ENCODE measurements at regions not wholly inside any gene's neighbourhood (a gene's known extent, or its start where the extent isn't known, plus 50 kb on each side); places are given as distances from the start of the nearest gene placed in this dataset.

GRCh38 chr5:125834438-125835115 is 588.6 kb upstream of the GRAMD2B start:
- DNase-seq: no peak

- no peak for DNase-seq
These were observed 587.7 kb upstream of the GRAMD2B start for GRCh38 chr5:125835293-125836172.

- no peak for DNase-seq
These were observed 587.0 kb upstream of the GRAMD2B start for GRCh38 chr5:125836256-125836655.

GRCh38 chr5:125837866-125838265 is 585.3 kb upstream of the GRAMD2B start:
- no peak for DNase-seq

GRCh38 chr5:125847561-125847960 is 575.6 kb upstream of the GRAMD2B start:
- DNase-seq: no peak

- no peak for DNase-seq
These were observed 574.5 kb upstream of the GRAMD2B start for GRCh38 chr5:125848751-125849150.

GRCh38 chr5:125856949-125857348 is 566.3 kb upstream of the GRAMD2B start:
- no peak for DNase-seq

- no peak for DNase-seq
These were observed 559.6 kb upstream of the GRAMD2B start for GRCh38 chr5:125863579-125863978.

GRCh38 chr5:125865166-125865815 is 557.9 kb upstream of the GRAMD2B start:
- no peak for DNase-seq

- DNase-seq: no peak
These were observed 555.2 kb upstream of the GRAMD2B start for GRCh38 chr5:125868036-125868435.

GRCh38 chr5:125870256-125870655 is 553.0 kb upstream of the GRAMD2B start:
- DNase-seq: no peak

GRCh38 chr5:125874057-125874456 is 549.2 kb upstream of the GRAMD2B start:
- no peak for DNase-seq

GRCh38 chr5:125874717-125875116 is 548.5 kb upstream of the GRAMD2B start:
- no peak for DNase-seq

GRCh38 chr5:125877248-125877647 is 546.0 kb upstream of the GRAMD2B start:
- no peak for DNase-seq

- DNase-seq: no peak
These were observed 541.1 kb upstream of the GRAMD2B start for GRCh38 chr5:125882061-125882460.

GRCh38 chr5:125883223-125883622 is 540.0 kb upstream of the GRAMD2B start:
- DNase-seq: no peak

- DNase-seq: no peak
These were observed 534.9 kb upstream of the GRAMD2B start for GRCh38 chr5:125888358-125888757.

- DNase-seq: no peak
These were observed 532.7 kb upstream of the GRAMD2B start for GRCh38 chr5:125890511-125890931.

- no peak for DNase-seq
These were observed 532.0 kb upstream of the GRAMD2B start for GRCh38 chr5:125891061-125891725.

- no peak for DNase-seq
These were observed 528.8 kb upstream of the GRAMD2B start for GRCh38 chr5:125894383-125894782.

- DNase-seq: no peak
These were observed 526.8 kb upstream of the GRAMD2B start for GRCh38 chr5:125896368-125896767.

- DNase-seq: no peak
These were observed 526.1 kb upstream of the GRAMD2B start for GRCh38 chr5:125897089-125897488.

GRCh38 chr5:125898851-125899405 is 524.3 kb upstream of the GRAMD2B start:
- no peak for DNase-seq
